Tibial nerve (tissue), 4 donors: ENCODE measurements at regions not wholly inside any gene's neighbourhood (a gene's known extent, or its start where the extent isn't known, plus 50 kb on each side); places are given as distances from the start of the nearest gene placed in this dataset.

Experiments
- DNase-seq, 2 donors: peaks; one replicate each; pipeline ENCODE4 v3.0.0-alpha.2; 2019; ENCODE audit warnings: low spot score in 2 of 2
- H3K27ac ChIP-seq, 4 donors: fragments of 200-600 bp; sonication (generic) in 3 of 4; one replicate each; pipeline ENCODE4 v1.5.1; 2017 to 2019; ENCODE audit warnings: mild to moderate bottlenecking in 1 of 4
- H3K27me3 ChIP-seq, 2 donors: fragments of 200-600 bp; sonication (generic) in 1 of 2; one replicate each; pipeline versions ENCODE4 v1.5.1 to v1.6.0; 2017 to 2019
- H3K36me3 ChIP-seq, 3 donors: fragments of 200-600 bp; sonication (generic); one replicate each; pipeline ENCODE4 v1.5.1; 2018 to 2019
- H3K4me1 ChIP-seq, 4 donors: fragments of 200-600 bp; sonication (generic) in 3 of 4; one replicate each; pipeline ENCODE4 v1.5.1; 2017 to 2019
- H3K4me3 ChIP-seq, 4 donors: fragments of 200-600 bp; sonication (generic) in 3 of 4; one replicate each; pipeline ENCODE4 v1.5.1; 2017 to 2019; ENCODE audit warnings: mild to moderate bottlenecking in 1 of 4, moderate library complexity in 1 of 4
- H3K9me3 ChIP-seq, 4 donors: fragments of 200-600 bp; sonication (generic) in 3 of 4; one replicate each; pipeline ENCODE4 v1.5.1; 2017 to 2019
- CTCF ChIP-seq, 5 experiments: fragments of 200-600 bp in 3 of 5; fragments of 450-650 bp in 2 of 5; sonication (generic) in 3 of 5; IDR thresholded peaks; one replicate each; pipeline ENCODE4 v1.5.1; 2016 to 2019; ENCODE audit warnings: antibody characterized with exemption in 5 of 5, mild to moderate bottlenecking in 3 of 5, moderate library complexity in 2 of 5
- EP300 ChIP-seq, 2 donors: sonication (generic); formaldehyde crosslinking; IDR thresholded peaks; one replicate each; pipeline ENCODE4 v1.6.1; 2017; ENCODE audit warnings: antibody characterized with exemption in 2 of 2, mild to moderate bottlenecking in 1 of 2
- POLR2A ChIP-seq, 2 donors: fragments of 450-650 bp; IDR thresholded peaks; one replicate each; pipeline ENCODE4 v1.6.1; 2017; ENCODE audit warnings: antibody characterized with exemption in 2 of 2, mild to moderate bottlenecking in 2 of 2, moderate library complexity in 2 of 2
- WGBS, 2 donors: methylation state at CpG; one replicate each; pipeline ENCODE4 v1.1.5; 2018; 5-methylcytosine and 5-hydroxymethylcytosine counted together

- no peaks in the 10 kb centered on the region for H3K27me3 ChIP-seq
- no peak overlapping the region for H3K27ac ChIP-seq
- no peak overlapping the region for H3K4me3 ChIP-seq
- no peak for TF ChIP-seq EP300 (IDR thresholded peaks at IDR 0.05)
- TF ChIP-seq CTCF (IDR thresholded peaks at IDR 0.05): no peak
- no peak for TF ChIP-seq POLR2A (IDR thresholded peaks at IDR 0.05)
- no peaks in the 10 kb centered on the region for H3K9me3 ChIP-seq
- H3K36me3 ChIP-seq: no peaks in the 10 kb centered on the region
- WGBS, 2 donors: 53 to 63% methylated on average over 1 of the region's 1 CpG
- no peak for DNase-seq
- no peaks in the 10 kb centered on the region for H3K4me1 ChIP-seq
Measured at GRCh38 chr4:137156807-137157206, 375.5 kb downstream of the PCDH18 start.

- no peak for DNase-seq
- Histone ChIP-seq H3K9me3 (no peaks in the 10 kb centered on the region), H3K36me3 (no peaks in the 10 kb centered on the region), H3K4me3 (no peak overlapping the region), H3K27me3 (no peaks in the 10 kb centered on the region), H3K4me1 (no peaks in the 10 kb centered on the region), H3K27ac (no peak overlapping the region)
- WGBS, 2 donors: 78 to 92% methylated on average over 1 of the region's 1 CpG
- TF ChIP-seq CTCF (IDR thresholded peaks at IDR 0.05): no peak
- TF ChIP-seq EP300 (IDR thresholded peaks at IDR 0.05): no peak
- no peak for TF ChIP-seq POLR2A (IDR thresholded peaks at IDR 0.05)
Measured at GRCh38 chr4:137156054-137156453, 376.2 kb downstream of the PCDH18 start.

GRCh38 chr4:137131201-137131600, 401.1 kb downstream of the PCDH18 start:
- no peak overlapping the region for H3K27ac ChIP-seq
- H3K4me3 ChIP-seq: no peak overlapping the region
- H3K36me3 ChIP-seq: no peaks in the 10 kb centered on the region
- H3K4me1 ChIP-seq: no peaks in the 10 kb centered on the region
- no peaks in the 10 kb centered on the region for H3K27me3 ChIP-seq
- TF ChIP-seq POLR2A (IDR thresholded peaks at IDR 0.05) (no peak), EP300 (IDR thresholded peaks at IDR 0.05) (no peak), CTCF (IDR thresholded peaks at IDR 0.05) (no peak)
- H3K9me3 ChIP-seq: no peaks in the 10 kb centered on the region
- DNase-seq: no peak

- 89 to 98% methylated on average over 1 of the region's 1 CpG for WGBS, 2 donors
- no peak overlapping the region for H3K4me3 ChIP-seq
- H3K9me3 ChIP-seq: no peaks in the 10 kb centered on the region
- TF ChIP-seq POLR2A (IDR thresholded peaks at IDR 0.05): no peak
- TF ChIP-seq CTCF (IDR thresholded peaks at IDR 0.05): no peak
- TF ChIP-seq EP300 (IDR thresholded peaks at IDR 0.05): no peak
- DNase-seq: no peak
- H3K27ac ChIP-seq: no peak overlapping the region
- no peaks in the 10 kb centered on the region for H3K36me3 ChIP-seq
- H3K27me3 ChIP-seq: no peaks in the 10 kb centered on the region
- H3K4me1 ChIP-seq: no peaks in the 10 kb centered on the region
Measured at GRCh38 chr4:137129845-137130244, 402.4 kb downstream of the PCDH18 start.

GRCh38 chr4:137129441-137129840, 402.9 kb downstream of the PCDH18 start:
- Histone ChIP-seq H3K4me3 (no peak overlapping the region), H3K9me3 (no peaks in the 10 kb centered on the region), H3K36me3 (no peaks in the 10 kb centered on the region), H3K27ac (no peak overlapping the region), H3K4me1 (no peaks in the 10 kb centered on the region), H3K27me3 (no peaks in the 10 kb centered on the region)
- WGBS, 2 donors: 72 to 76% methylated on average over 3 of the region's 3 CpGs
- TF ChIP-seq POLR2A (IDR thresholded peaks at IDR 0.05) (no peak), CTCF (IDR thresholded peaks at IDR 0.05) (no peak), EP300 (IDR thresholded peaks at IDR 0.05) (no peak)
- no peak for DNase-seq
